HG02943 (cell line): ENCODE measurements at regions not wholly inside any gene's neighbourhood (a gene's known extent, or its start where the extent isn't known, plus 50 kb on each side); places are given as distances from the start of the nearest gene placed in this dataset.

Experiments used
- ATAC-seq: cut with Tn5 transposase; IDR thresholded peaks from one replicate; pipeline ENCODE4 v1.9.1; 2021; ENCODE audit warnings: mild to moderate bottlenecking, low read depth, moderate library complexity; ENCODE audit not compliant: unreplicated experiment

- ATAC-seq = no peak
Observed at GRCh38 chr5:111950660-111951059, 193.7 kb upstream of the NREP start.

DNA sequence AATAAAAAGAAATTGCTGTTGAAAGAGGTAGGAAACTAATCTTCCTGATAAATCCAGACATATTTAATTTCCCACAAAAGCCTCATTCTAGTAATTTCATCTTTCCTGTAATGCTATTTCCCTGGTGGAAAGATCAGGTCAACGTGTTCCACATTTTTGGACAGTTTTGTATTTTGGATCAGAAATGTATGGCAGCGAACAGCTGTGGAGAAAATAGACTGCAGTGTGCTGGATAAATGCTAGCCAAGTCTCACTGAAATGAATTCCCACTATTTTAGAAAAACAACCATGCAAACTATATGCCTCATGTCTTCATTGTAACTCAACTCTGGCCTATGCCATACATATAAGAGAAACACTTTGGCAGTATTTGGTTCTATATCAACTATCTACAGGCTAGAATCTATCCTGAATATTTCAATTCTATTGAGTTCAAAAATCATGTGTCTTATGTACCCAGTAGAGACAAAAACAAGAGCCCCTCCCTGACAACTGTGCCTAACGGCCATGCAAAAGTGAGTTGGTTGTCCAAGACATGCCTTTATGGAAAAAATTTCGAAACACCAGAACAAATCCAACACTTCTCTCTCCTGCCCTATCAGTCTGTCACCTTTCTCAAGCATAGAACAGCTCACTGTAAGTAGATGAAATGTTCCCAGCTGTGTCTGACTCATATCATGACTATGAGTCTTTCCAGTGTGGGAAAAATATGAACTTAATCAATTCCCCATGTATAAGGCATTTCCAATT lies 191.3 kb upstream of the NREP start:
- ATAC-seq = no peak

GRCh38 chr5:111946556-111946955 lies 189.6 kb upstream of the NREP start:
- ATAC-seq = no peak

DNA sequence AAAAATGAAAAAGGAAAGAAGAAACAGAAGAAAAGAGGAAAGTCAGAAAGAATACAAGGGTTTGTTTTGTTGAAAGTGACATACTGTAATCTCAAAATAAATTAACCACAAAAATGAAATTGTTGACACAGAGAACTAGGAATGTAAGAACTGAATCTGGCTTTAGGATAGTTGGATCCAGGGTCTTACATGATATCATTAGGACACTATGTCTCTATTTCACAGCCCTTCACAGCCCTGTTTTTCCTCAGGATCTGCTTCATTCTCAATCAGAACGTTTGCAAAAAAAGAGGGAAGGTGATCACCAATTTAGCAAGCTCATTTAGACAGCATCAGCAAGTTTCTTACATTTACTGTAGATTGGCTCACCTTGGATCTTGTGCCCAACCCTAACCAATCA lies 188.5 kb upstream of the NREP start:
- ATAC-seq = no peak

DNA sequence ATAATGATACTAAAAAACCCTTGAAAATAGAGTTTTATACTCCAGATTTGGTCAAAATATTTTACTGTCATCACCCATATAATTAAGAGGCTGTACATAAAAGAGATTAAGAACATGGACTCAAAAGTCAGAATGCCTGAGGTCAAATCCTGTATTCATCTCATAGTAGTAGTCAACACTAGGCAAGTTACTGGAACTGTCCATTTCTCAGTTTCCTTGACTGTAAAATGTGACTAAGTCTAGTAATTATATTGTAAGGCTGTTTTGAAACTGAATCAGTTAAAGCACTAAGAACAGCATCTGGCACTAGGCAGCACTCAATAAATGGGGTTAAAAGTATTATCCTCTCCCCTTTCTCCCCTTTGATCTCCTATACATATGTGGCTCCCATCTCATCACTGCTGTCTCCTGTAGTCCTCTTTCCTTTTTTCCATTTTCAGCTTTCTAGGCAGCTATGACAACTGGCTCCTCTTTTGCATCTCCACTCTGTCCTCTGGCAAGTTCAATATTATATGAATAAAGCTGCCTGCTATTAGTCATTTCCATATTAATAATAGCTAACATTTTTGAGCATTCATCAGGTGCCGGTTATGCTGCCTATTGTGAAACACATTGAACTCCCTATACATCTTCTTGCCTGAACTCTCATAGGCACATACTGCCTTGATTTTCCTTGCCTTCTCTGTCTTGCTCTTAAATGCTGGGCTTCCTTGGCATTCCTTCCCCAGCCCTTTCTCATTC lies 185.8 kb upstream of the NREP start:
- ATAC-seq = no peak

GRCh38 chr5:111942201-111942600 lies 185.2 kb upstream of the NREP start:
- no peak for ATAC-seq

DNA sequence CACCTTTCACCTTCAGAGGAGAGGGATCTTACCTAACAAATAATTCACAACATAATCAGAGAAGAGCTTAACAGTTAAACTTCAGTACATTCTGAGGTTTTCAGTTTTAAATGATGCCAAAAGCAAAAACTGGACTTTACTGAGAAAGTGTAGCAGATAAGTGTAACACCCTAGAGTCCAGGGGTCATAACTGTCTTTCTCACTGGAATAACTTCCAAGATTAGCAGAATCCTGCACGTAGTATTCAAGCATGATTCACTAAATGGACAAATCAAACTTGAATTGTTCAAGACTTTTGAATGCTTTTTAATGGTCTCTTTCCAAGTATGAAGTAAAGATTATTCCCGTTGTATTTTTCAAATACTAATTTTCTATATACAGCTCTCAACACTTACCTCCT lies 180.1 kb upstream of the NREP start:
- ATAC-seq = no peak

- ATAC-seq = no peak
Observed at GRCh38 chr5:111935835-111936234, 178.8 kb upstream of the NREP start.

GRCh38 chr5:111935009-111935408 lies 178.0 kb upstream of the NREP start:
- no peak for ATAC-seq

DNA sequence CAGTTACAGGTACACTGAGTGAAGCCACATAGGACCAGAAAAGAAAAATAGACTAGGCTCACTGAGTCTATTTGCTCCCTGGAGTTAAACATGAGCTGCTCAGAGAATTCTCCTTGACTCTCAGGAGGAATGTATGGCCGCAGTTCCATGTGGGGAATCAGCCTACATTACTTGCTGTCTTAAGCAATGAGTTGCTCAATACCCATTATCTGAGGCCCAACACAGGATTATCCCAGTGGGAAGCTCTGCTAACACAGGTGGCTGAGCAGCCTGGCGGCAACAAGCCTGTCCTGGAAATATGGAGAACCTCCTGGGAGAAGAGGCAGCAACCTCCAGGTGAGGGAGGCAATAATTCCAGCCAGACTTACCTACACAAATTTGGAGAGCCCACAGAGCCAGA lies 177.5 kb upstream of the NREP start:
- no peak for ATAC-seq

DNA sequence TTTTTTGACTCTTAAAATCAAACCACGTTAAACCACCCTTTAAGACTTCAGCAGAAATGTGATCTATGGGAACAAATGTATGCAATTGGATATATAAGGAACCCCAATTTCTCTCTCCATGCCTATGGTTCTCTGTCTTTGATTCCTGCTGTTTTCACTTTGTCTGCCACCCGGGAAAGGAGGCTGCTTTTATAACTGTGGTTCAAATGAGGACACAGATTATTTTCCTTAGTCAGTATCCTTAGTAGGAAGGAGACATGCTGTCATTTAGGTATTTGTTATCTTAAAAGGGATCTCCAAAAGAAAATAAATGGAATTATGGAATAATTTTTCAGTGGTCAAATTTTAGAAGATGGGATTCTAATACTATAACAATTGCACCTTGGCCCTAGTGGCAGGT lies 176.1 kb upstream of the NREP start:
- ATAC-seq = no peak

DNA sequence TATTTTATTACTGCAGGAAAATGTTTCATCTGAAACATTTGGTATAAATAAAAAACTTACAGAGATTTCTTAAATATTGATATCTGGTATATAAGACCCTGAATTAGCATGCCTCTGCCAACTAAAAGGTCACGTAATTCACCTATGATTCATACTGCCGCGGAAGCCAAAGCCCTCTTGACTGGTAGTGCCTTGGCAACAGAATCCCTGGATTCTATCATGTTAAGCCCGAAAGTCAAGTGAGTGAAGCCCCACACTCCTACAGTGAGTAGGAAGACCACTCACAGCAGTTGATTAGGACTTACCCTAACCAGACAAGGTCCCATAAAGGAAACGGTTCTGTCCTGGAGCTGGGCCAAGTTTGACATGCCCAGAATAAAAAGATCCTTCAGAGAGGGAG lies 175.6 kb upstream of the NREP start:
- no peak for ATAC-seq

DNA sequence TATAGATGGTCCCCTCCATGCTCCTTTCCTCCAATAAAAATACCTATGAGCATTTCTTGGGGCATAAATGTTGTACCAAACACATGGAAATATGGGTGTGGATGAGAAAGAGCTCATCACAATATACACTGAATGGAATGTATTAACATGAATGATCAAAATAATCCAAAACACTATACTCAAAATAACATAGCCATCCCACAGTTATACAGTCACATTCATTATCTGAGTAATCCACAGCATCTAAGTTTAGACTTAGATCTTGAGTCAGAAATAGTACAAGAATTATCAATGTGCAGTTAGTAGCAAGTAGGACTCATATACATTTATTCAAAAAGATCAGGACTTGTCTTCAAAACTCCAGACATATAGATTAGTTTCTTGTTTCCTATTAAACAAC lies 175.2 kb upstream of the NREP start:
- ATAC-seq = no peak

DNA sequence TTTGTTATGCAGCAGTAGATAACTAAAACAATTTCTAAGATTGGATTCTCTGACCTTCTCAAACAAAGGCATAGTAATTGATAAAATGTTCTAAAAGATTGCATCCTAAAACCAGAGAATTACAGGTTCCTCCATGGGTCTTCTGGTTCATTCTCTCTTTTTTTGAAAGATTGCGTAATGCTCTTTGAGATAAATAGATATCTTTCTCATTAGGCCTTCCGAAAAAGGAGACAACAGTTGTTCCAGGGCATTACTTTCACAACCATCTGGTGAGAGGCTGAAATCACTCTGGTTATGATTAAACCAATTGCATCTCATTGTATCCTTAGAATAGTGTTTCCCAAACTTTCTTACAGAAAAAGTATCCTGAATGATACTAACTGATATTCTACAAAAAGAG lies 174.7 kb upstream of the NREP start:
- ATAC-seq = no peak

- no peak for ATAC-seq
Observed at GRCh38 chr5:111930905-111931461, 174.0 kb upstream of the NREP start.

- no peak for ATAC-seq
Observed at GRCh38 chr5:111930449-111930848, 173.5 kb upstream of the NREP start.

DNA sequence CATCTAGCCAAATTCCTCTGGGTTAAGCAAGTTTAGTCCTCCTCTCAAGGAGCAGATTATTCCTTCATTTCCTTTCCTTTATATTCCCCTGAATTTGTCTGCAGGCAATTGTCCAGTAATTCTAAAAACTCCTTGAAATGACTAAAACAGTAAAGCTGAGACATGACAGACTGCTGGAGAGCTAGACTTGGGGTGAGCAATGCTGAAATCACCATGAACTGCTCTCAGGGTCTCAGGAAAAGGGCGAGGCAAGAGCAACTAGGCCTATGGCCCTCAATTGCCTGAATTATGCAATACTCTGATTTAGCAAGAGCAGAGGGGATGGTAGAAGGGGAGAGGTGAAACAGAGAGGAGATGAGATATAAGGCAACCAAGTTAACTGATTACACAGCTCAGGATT lies 172.9 kb upstream of the NREP start:
- ATAC-seq = no peak

GRCh38 chr5:111929261-111929660 lies 172.3 kb upstream of the NREP start:
- ATAC-seq = no peak

DNA sequence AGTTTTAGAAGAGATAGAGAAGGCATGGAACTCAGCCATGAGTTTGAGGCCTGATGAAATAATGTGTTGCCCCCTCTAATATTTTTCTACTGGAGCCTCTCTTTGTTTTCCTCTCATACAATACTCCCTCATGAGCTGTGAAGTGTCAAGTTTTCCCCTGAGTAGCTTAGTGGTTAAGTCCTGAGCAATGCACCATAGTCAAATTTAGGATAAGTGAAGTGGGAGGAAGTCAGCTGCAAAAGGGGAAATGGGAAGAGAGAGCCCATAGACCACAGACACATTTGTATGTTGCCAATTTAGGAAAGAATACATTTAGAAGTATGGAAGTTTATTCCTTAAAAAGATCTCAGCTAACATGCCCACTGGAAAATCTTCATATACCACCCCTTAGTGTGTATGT lies 171.5 kb upstream of the NREP start:
- ATAC-seq = no peak

- ATAC-seq = no peak
Observed at GRCh38 chr5:111927191-111927590, 170.2 kb upstream of the NREP start.

- ATAC-seq = no peak
Observed at GRCh38 chr5:111926026-111926425, 169.0 kb upstream of the NREP start.

GRCh38 chr5:111922344-111922743 lies 165.3 kb upstream of the NREP start:
- ATAC-seq = no peak
